Hematopoietic multipotent progenitor cell (in vitro differentiated cells): ENCODE measurements at regions not wholly inside any gene's neighbourhood (a gene's known extent, or its start where the extent isn't known, plus 50 kb on each side); places are given as distances from the start of the nearest gene placed in this dataset.
A peak's percentile ranks its signal among the peaks of the same experiment; 100 is the strongest.

Experiments
- DNase-seq, 3 donors: peaks; one replicate each; pipeline ENCODE4 v3.0.0-alpha.2; 2011 to 2015; ENCODE audit warnings: low read depth in 2 of 3, low spot score in 2 of 3

DNA sequence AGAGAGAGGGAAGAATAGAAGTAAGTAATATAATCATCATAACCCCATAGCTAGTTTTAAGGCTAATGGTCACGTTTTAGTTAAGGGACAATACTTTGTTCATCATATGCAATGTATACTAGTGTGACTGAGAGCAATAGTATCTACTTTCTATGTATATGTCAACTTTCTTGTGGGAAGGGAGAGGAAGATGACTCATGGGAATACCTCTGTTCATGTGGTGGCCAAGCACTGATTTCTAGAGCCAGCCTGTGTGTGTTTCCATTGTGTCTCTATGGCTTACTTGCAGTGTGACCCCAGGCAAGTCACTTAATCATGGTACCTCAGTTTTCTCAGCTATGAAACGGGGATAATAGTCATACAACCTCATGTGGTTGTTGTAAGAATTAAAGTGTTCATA lies 639.6 kb downstream of the CETN3 start:
- no peak for DNase-seq

DNA sequence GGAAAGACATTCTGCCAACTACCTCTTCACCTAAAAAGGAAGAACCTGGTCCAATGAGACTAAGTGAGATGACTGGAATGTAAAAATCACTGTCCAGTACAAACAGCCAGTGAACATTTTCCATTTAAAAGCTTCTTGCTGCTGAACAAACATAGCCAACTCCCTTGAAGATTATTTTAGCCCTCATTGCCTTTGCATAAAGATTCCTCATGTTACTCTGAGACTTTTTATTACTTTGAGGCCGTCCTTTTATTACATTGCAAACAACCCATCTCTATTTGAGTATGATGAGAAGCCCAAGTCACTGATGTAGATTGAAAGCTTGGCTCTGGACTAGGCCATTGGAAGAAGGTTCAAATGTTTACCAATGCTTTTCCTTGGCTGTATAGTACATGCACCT lies 649.8 kb downstream of the CETN3 start:
- no peak for DNase-seq

DNA sequence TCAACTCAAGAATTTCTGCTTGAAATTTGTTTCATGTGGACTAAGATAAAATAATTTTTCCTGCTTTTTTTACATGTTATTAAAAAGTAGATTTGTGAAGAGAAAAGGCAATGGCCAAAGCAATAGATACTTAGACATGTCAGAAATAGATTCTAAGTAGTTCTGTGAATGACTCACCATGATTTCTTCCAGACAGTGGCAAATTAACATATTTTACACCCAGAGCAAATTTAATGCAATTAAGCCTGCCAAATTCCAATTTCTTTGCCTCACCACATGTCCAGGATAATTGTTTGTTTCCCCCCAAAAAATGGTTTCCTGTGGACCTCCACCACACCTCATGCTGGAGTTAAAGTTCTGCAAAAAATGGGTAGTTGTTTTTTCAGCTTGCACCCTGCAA lies 651.4 kb downstream of the CETN3 start:
- no peak for DNase-seq

DNA sequence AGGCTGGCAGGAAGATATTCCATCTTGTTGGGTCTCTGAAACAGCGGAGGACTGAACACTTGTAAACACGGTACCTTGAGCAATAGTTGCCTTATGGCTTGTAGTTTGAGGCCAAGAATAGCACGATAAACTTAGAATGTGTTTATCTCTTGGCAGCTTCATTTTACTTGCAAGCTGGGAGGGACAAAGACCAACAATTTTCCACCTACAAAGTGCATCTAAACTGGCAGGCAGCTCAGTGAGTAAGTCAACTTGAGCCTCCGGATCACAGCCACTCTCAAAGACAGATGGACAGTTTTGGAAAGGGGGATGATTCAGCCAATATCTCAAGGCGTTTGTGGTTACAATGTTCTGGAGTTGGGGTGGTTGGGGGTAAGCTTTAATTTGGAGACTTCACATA lies 652.6 kb downstream of the CETN3 start:
- no peak for DNase-seq

DNA sequence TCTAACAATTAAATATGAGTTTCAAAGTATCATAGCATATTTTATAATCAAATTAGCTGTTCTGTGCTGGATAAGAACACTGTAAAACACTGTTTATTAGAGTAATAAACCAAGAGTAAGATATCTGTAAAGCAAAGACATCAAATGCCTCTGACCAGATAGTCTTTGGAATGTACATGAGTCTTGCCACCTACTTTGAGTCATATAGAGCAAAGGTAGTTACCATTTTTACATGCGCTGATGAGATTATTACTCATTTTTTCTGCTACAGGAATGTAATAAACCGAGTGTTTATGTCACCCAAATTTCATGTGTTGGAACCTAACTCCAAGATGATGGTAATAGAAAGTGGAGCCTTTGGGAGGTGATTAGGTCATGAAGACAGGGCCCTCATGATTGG lies 654.5 kb downstream of the CETN3 start:
- no peak for DNase-seq

DNA sequence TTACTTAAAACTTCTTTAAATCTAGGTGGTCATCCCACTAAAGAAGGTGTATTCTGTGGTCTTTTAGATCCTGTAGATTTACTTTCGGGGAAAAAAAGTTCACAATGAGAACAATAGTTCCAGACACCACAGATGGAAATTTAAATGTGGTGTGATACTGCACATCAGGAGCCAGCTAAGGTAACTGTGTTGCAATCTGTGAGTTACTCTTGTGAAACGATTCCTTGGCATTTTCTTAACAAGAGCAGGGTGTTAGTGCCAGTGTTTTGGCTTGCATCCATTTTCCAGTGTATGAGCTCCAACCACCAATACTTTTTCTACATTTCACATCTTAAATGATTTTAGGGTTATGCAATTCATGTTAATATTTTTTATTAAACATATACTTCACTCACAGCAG lies 674.5 kb downstream of the CETN3 start:
- DNase-seq: no peak

DNA sequence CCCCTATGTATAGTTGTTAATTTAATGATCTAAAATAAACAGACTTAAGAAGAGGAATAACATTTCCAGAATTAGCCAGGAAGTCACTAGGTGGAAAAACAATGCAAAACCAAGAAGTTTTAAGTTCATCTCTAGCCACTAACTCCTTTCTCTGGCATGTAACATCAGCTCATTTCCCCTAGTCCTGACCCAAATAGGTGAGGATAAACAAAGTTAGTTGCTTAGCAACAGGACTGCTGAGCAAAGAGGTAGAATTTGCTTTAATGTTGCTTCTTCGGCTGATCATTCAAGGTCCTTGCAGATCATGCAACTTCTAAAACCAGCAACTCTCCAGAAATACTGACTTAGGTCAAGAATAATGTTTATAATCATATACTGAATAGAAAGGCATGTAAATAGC lies 675.8 kb downstream of the CETN3 start:
- no peak for DNase-seq

DNA sequence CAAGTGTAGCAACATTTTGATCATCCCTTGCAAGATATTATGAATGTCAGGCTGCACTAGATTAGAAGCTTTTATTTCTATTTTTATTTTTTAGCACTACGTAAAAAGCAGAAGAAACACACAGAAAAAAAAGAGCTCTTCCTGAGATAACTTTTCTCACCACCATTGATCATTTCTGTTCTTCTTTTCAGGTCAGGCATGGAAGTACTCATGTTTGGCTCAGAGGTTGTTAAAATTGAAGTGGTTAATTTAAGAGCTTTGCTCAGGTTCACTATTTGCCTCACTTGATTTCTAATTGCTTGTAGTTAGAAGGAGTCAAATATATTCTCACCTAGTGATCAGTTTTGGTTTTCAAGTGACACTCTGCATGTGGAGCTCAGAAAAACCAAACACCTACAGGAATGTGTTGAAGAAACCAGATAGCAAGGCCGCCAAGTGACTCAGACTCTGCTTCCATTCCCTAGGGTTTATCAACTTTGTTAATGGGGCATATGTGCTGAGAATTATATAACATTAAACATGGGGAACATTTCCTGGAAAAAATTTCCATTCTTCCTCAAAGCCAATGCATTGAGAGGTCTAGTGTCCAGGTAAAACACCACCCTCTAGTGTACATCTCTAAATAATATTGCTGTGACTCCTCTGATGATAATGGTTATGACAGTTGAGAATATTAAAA lies 679.8 kb downstream of the CETN3 start:
- no peak for DNase-seq

DNA sequence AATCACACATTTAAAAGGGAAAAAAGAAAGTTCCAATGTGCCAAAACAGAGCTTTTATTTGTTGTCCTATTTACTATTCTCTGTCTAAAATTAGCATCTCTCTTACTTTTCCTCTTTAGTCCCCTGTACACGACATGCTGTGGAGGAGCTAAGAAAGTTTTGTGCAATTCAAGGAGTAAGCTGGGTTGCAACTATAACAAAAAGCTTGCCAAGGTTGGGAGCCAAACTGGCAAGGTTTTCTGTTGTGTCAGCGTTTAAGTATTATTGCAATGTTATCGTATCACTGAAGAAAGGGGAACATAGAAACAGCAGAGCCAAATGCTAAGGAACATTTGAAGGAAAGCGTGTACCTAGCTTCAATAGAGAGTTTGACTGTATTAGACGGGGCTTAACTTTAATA lies 680.8 kb downstream of the CETN3 start:
- DNase-seq: no peak

DNA sequence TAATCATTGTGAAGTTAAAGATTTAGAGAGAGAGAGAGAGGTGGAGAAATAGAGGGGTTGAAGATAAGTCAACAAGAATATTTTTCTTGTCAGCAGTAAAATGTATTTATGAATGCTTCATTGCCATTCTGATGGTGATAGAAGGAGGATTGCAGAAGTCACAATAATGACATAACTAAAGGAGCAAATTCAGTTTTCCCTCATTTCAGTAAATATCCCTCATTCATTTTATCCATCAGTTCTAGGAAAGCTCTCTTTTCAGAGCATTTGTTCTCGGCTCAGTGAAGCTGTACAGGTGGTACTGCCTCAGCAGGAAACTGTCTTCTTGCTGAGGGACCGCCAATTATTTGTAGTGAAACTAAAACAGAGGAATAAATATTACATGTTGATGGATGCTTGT lies 681.4 kb downstream of the CETN3 start:
- DNase-seq: no peak

DNA sequence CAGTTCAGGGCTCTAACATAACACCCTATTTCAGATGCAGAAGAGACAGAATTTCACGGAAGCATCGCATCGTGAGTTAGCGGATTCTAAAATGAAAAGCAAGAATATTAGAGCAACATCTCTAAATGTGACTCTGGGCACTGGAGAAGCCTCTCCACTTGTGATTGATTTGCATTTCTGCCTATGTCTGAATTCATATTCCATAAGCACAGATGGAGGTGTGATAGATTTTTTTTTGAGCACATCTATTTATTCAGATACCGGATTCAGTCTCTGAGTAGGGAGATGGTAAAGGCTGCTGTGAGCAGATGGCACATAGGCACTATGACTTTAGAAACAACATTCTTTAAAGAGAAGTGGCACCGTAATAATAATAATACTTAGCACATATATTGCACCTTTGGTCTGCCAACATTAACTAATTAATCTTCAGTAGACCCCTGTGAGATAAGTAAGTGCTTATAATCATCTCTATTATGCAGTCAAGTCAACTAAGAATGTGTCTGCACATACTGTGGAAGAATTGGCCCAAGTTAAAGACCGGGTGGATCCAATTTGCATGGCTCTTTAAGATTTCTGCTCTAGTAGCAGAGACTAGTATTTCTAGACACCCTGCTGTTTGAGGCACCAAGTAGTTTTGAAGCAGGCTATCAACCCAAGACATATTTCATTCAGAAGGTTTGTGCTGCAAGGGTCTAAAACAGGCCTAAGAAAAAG lies 685.0 kb downstream of the CETN3 start:
- no peak for DNase-seq

DNA sequence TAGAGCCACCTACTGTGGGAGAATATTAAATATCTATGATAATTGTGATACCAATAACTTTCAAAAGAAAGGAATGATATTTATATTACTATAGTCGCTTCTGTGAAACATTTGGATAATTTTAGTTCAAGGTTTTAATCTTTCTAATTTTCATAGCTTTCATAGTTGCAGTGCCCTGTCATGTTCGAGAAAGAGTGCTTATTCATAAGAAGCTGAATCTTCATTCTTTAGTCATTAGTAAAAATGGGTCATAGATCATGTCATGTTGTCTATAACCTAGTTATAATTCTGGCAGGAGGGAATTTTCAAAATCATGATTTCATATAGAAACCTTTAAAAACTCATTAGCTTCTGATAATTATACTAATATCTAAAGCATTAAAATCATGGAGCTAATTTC lies 685.6 kb downstream of the CETN3 start:
- DNase-seq: no peak

DNA sequence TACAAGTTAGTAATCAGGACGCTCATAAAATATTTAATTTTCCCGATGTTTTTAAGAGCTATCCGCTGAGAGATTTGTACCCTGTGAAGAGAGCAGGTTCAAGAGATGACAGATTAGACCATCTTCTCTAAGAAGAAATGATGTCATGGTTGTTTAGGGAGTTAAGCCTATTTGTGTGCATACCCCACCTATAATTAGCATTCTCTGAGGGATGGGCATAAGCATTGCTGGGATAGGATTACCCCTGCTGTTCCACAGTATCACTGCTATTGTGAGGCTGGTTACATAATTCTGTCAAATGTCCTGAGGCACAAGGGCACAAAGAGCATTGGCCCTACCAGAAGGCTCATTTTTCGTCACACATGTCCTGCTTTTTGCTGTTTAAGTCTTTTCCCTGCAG lies 687.0 kb downstream of the CETN3 start:
- no peak for DNase-seq

DNA sequence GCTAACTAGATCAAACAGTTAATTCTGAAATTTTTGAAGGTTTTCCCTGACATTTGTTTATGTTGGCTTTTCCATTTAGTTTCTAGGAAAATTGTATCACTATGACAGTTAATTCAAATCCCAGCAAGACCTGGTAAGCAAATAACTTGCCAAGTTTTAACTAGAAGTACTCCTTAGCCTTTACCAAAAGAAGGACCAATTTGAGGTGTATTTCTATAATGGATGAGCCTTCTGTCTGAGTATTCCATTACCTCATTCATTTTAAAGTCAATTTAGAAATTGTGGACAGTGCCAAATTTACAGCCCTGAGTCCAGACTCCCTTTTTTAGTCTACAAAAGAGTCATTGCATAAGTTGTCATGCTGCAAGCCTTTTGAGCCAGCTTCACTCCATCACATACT lies 687.6 kb downstream of the CETN3 start:
- no peak for DNase-seq

DNA sequence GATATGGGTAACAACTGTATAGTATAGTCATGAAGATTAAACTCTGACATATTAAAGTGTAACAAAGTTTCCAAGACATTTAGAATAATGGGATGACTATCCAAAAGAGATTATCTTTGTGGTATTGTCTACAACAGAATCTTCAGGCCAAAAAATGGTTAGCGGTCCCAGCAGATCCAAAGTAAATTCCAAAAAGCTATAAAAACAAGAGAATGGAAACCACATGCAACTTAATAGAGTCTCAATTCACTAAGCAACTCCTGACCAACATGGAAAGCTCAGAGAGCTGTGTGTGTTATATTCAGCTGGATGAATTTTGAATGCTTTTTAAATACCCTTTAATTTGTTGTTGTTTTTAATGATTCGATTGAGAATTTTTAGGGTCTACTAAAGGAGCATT lies 688.2 kb downstream of the CETN3 start:
- no peak for DNase-seq

DNA sequence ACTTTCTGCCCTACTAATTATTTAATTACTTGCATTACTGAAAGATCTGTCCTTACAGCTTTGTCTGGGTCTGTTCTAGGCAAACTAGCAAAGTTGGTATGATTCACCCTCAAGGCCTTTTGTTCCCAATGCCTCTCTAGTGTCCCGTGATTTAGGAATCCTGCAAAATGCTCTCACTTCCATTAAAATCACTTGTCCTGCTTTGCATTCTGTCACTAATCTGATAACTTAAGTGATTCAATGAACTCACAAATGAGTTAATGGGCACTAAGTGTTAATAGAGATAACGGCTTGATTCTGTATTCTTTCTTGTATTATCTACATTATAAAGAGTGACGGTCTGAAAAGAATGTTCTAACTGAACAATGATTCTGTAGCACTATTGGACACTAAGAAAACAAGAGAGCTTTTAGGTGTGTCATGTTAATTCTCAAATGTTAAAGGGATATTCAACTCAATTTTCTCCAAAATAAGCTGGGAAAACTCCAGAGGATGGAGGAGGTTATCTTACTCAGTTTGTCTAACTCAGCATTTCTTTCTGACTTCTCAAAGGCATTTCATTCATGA lies 697.3 kb downstream of the CETN3 start:
- DNase-seq: no peak

DNA sequence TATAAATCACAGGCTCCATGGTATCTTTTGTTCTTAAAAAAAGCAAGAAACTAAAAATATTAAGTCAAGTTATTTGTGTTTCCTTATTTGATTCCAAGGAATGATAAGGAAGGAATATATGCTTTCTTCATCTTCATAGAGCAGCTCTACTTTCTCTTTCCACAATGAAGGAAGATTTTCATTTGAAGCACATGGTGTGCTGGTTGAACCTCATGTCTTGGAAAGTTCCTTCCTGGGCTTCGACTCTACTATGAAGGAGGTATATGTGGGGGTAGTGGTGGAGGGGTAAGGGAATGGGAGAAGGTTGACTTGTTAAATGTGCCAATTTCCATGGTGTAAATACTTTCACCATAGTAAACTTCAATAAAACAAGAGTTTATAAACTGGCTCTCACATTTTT lies 698.0 kb downstream of the CETN3 start:
- DNase-seq: no peak

DNA sequence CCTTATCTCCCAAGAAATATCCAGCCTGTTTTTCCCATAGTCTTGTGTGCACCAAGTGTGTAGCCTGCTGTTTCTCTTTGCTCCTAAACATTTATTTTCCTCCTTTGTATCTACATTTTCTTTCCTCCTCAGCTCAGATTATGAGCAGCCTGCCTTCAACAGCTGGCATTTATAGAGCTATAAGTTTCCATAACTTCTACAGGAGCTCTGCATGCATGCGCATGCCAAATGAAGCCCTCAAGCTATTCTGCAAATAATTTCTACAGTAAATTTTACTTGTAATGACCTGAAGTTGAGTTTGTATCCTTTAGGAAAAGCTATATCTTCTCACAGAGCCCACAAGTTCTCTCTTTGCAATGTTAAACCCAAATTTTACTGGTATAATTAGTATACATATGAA lies 699.5 kb downstream of the CETN3 start:
- no peak for DNase-seq

DNA sequence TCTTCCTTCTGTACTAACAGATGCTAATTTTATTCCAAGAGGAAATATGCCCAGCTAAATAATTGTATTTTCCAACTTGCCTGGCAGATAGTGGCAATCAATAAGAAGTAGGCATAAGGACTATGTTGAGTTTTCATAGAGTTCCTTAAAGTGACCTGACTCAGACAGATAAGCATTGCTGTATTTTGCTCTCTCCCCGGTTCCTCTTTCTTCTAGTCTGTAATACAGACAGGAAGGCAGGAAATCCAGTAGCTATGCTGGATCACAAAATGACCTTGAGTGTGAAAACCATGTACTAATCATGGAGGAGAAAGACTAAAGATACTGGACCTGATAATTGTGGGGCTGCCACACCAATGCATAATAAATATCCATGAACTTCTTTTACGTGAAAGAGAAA lies 701.7 kb downstream of the CETN3 start:
- DNase-seq: peak in 1 of 3 donors; percentile 47

DNA sequence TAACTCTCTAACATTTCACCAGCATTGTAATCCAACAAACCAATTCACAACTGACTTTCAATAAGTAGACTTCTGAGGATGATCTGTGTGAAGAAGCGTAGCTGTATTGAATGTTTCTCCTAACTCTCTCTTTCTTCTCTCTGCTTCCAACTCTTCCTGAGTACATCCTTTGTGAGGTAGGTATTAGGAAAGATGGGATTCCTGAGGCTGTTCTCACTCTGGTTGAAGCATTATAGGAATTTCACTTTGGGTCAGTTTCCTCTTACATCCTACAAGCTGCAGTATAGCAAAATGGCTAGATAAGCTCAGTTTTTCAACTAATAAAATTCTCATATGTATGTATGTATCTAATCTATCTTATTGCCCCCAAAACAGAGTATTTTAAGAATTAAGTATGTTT lies 702.8 kb downstream of the CETN3 start:
- DNase-seq: no peak

DNA sequence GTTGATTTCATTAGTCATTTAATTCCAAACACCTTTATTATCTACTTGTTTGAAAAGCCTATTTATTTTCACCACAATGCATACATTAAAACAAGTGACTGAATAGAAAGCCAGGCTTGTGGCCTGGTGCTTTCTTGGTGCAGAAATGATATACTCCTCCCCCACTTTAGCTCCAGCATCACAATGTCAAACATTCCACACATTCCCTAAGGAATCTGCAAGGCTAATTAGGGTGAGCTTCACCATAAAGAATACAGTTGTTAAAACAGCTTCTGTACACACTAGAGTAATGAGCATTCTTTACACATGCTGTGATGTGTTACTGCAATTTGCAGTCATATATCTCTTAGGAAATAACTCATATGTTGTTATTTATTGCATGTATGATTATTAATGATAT lies 705.7 kb downstream of the CETN3 start:
- no peak for DNase-seq

DNA sequence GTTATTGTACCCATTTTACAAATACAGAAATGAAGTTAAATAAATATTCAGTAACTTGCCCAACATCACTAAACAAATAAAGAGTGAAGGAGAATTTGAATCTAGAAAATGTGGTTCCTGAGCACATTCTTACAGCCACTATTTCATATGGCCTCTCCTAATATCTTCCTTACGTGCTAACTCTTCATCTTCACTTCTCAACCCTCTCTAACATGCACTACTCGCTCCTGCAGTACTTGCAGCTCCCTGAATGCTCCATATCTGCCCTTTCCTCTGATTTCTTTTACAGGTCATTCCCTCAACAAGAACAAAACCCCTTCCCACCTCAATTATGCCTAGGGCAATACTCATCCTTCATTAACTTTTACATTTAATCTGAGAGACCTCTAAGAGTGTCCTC lies 711.5 kb downstream of the CETN3 start:
- no peak for DNase-seq
